ENCODE measurements at regions not wholly inside any gene's neighbourhood (a gene's known extent, or its start where the extent isn't known, plus 50 kb on each side); places are given as distances from the start of the nearest gene placed in this dataset.

- H3K9ac ChIP-seq = no peak overlapping the region
- H2AFZ ChIP-seq (replicated peaks) = no peak overlapping the region
- no peaks in the 10 kb centered on the region for H3K27me3 ChIP-seq
- peaks cover 13% of the 10 kb centered on the region for H3K9me3 Mint-ChIP-seq
- H3K27ac Mint-ChIP-seq = no peak overlapping the region
- H3K9me3 ChIP-seq (ENCODE audit: low read depth) = peaks cover 9% of the 10 kb centered on the region
- H3K4me3 Mint-ChIP-seq = no peak overlapping the region
- DNase-seq (ENCODE audit: low spot score) = no peak
- H3K4me1 ChIP-seq = no peaks in the 10 kb centered on the region
- no peak overlapping the region for H3K27ac ChIP-seq
- no peaks in the 10 kb centered on the region for H3K79me2 ChIP-seq (ENCODE audit: low read depth)
- H3K4me1 Mint-ChIP-seq = no peaks in the 10 kb centered on the region
- H3K36me3 ChIP-seq = no peaks in the 10 kb centered on the region
- H3K36me3 Mint-ChIP-seq = peaks cover 6% of the 10 kb centered on the region
- H3F3A ChIP-seq (ENCODE audit: low read depth) = no peaks in the 10 kb centered on the region
- no peak overlapping the region for H3K4me3 ChIP-seq
- no peaks in the 10 kb centered on the region for H4K20me1 ChIP-seq (ENCODE audit: low read depth)
- H3K4me2 ChIP-seq = no peak overlapping the region
- TF ChIP-seq EZH2phosphoT487 (IDR thresholded peaks at IDR 0.05) (no peak), EZH2 (IDR thresholded peaks at IDR 0.05) (no peak), CTCF (IDR thresholded peaks at IDR 0.05) (no peak)
- peaks cover under 1% of the 10 kb centered on the region for H3K27me3 Mint-ChIP-seq (ENCODE audit: insufficient read depth, low read depth)
These were observed 163.3 kb downstream of the TM2D1 start for GRCh38 chr1:61561666-61562065.

DNA sequence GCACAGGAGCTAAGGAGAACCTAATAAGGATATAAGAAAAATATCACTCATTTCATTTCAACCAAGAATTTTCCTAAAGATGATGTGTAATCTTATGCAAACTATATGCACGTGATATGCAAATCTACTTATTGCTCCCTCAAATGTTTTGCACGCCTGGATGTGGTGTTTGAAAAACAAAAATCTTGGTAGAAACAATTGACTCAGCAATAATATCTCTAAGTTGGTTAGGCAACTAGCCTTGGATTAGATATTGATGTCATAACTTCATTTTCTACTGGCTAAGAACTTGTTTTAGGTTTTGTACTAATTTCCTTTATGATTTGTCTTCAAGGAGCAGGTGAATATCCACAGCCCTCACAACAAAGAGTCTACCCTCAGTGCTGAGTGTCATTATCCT lies 164.6 kb downstream of the TM2D1 start:
- Histone ChIP-seq H3K9me3 (ENCODE audit: low read depth) (no peaks in the 10 kb centered on the region), H4K20me1 (ENCODE audit: low read depth) (no peaks in the 10 kb centered on the region), H2AFZ (replicated peaks) (no peak overlapping the region), H3F3A (ENCODE audit: low read depth) (no peaks in the 10 kb centered on the region), H3K79me2 (ENCODE audit: low read depth) (no peaks in the 10 kb centered on the region), H3K9ac (no peak overlapping the region), H3K4me3 (no peak overlapping the region), H3K36me3 (no peaks in the 10 kb centered on the region), H3K4me1 (no peaks in the 10 kb centered on the region), H3K27ac (no peak overlapping the region), H3K4me2 (no peak overlapping the region), H3K27me3 (no peaks in the 10 kb centered on the region)
- Mint-ChIP-seq H3K27ac (no peak overlapping the region), H3K36me3 (peaks cover 2% of the 10 kb centered on the region), H3K9me3 (peaks cover 16% of the 10 kb centered on the region), H3K27me3 (ENCODE audit: insufficient read depth, low read depth) (peaks cover 2% of the 10 kb centered on the region), H3K4me3 (no peak overlapping the region), H3K4me1 (no peaks in the 10 kb centered on the region)
- DNase-seq (ENCODE audit: low spot score) = no peak
- TF ChIP-seq EZH2phosphoT487 (IDR thresholded peaks at IDR 0.05) (no peak), CTCF (IDR thresholded peaks at IDR 0.05) (no peak), EZH2 (IDR thresholded peaks at IDR 0.05) (no peak)

DNA sequence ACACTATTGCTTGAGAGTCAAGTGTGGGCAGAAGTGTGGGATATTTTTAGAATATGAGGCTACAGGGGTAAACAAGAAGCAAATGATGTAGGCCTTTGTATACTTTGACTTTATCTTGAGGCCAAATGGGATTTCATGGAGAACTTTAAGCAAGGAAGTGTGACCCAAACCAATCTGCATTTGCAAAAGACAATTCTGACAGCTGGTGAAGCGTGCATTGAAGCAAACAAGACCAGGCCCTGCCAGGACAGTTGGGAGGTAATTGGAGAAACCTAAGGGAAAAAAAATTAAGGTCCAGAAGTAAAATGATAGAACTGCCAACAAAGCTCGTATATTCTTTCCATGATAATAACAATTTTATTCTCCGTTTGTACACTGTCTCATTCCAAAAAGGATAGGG lies 168.3 kb downstream of the TM2D1 start:
- Histone ChIP-seq H3K4me2 (no peak overlapping the region), H2AFZ (replicated peaks) (no peak overlapping the region), H3K27ac (no peak overlapping the region), H3K36me3 (no peaks in the 10 kb centered on the region), H3K4me1 (no peaks in the 10 kb centered on the region), H3K27me3 (no peaks in the 10 kb centered on the region), H3K9me3 (ENCODE audit: low read depth) (no peaks in the 10 kb centered on the region), H4K20me1 (ENCODE audit: low read depth) (no peaks in the 10 kb centered on the region), H3F3A (ENCODE audit: low read depth) (no peaks in the 10 kb centered on the region), H3K4me3 (no peak overlapping the region), H3K9ac (no peak overlapping the region), H3K79me2 (ENCODE audit: low read depth) (no peaks in the 10 kb centered on the region)
- Mint-ChIP-seq H3K4me3 (no peak overlapping the region), H3K36me3 (no peaks in the 10 kb centered on the region), H3K27me3 (ENCODE audit: insufficient read depth, low read depth) (peaks cover 2% of the 10 kb centered on the region), H3K9me3 (peaks cover 22% of the 10 kb centered on the region), H3K27ac (no peak overlapping the region), H3K4me1 (no peaks in the 10 kb centered on the region)
- TF ChIP-seq EZH2phosphoT487 (IDR thresholded peaks at IDR 0.05) (no peak), EZH2 (IDR thresholded peaks at IDR 0.05) (no peak)
- DNase-seq (ENCODE audit: low spot score) = no peak

GRCh38 chr1:61552630-61553305 lies 172.2 kb downstream of the TM2D1 start:
- Mint-ChIP-seq H3K36me3 (no peaks in the 10 kb centered on the region), H3K9me3 (peaks cover 39% of the 10 kb centered on the region)
- H3K9ac ChIP-seq = no peak overlapping the region

More at GRCh38 chr1:61552630-61553305, 172.2 kb downstream of the TM2D1 start:
- Histone ChIP-seq H2AFZ (replicated peaks) (no peak overlapping the region), H3F3A (ENCODE audit: low read depth) (no peaks in the 10 kb centered on the region), H3K27ac (no peak overlapping the region), H3K79me2 (ENCODE audit: low read depth) (no peaks in the 10 kb centered on the region), H3K9me3 (ENCODE audit: low read depth) (no peaks in the 10 kb centered on the region), H3K27me3 (no peaks in the 10 kb centered on the region), H3K4me1 (no peaks in the 10 kb centered on the region), H3K4me3 (no peak overlapping the region), H3K4me2 (no peak overlapping the region), H3K36me3 (no peaks in the 10 kb centered on the region), H4K20me1 (ENCODE audit: low read depth) (no peaks in the 10 kb centered on the region)
- TF ChIP-seq EZH2phosphoT487 (IDR thresholded peaks at IDR 0.05) = no peak
- no peak for TF ChIP-seq EZH2 (IDR thresholded peaks at IDR 0.05)
- TF ChIP-seq CTCF (IDR thresholded peaks at IDR 0.05) = no peak
- peaks cover 4% of the 10 kb centered on the region for H3K27me3 Mint-ChIP-seq (ENCODE audit: insufficient read depth, low read depth)
- H3K4me3 Mint-ChIP-seq = no peak overlapping the region
- no peak overlapping the region for H3K27ac Mint-ChIP-seq
- H3K4me1 Mint-ChIP-seq = no peaks in the 10 kb centered on the region
- no peak for DNase-seq (ENCODE audit: low spot score)

All from neural progenitor cell (in vitro differentiated cells).